Activated B cell treated with CpG ODN at 0.5 μM for 24 hours (primary cell): ENCODE measurements at regions not wholly inside any gene's neighbourhood (a gene's known extent, or its start where the extent isn't known, plus 50 kb on each side); places are given as distances from the start of the nearest gene placed in this dataset.

ENCODE experiments used
- ATAC-seq: fragments of 200-7000 bp; cut with Tn5 transposase; one replicate; pipeline ENCODE4 v1.10.0; 2021; ENCODE audit warnings: low read depth, mild to moderate bottlenecking, moderate library complexity
- CTCF ChIA-PET: fragments of 350-600 bp; sonication (Branson Sonifier 250); formaldehyde crosslinking; loops from one replicate; lab custom pipeline; 2021; ENCODE audit warnings: antibody characterized with exemption; lab: Charles Lee
- POLR2A ChIA-PET: fragments of 350-600 bp; sonication (Branson Sonifier 250); formaldehyde crosslinking; loops from one replicate; lab custom pipeline; 2021; ENCODE audit warnings: antibody characterized with exemption; lab: Charles Lee
- DNase-seq: peaks from one replicate; pipeline ENCODE4 v3.0.0; 2022
- H3K27ac Mint-ChIP-seq: one replicate; pipeline ENCODE4 v1.8.0; 2020; ENCODE audit warnings: mixed read lengths
- H3K27me3 Mint-ChIP-seq: one replicate; pipeline ENCODE4 v1.8.0; 2021; ENCODE audit warnings: mixed read lengths
- H3K36me3 Mint-ChIP-seq: one replicate; pipeline ENCODE4 v1.8.0; 2021; ENCODE audit warnings: low read depth, mixed read lengths
- H3K4me1 Mint-ChIP-seq: one replicate; pipeline ENCODE4 v1.8.0; 2021; ENCODE audit warnings: mixed read lengths
- H3K4me3 Mint-ChIP-seq: one replicate; pipeline ENCODE4 v1.8.0; 2020; ENCODE audit warnings: mild to moderate bottlenecking, mixed read lengths
- H3K9me3 Mint-ChIP-seq: one replicate; pipeline ENCODE4 v1.8.0; 2020; ENCODE audit warnings: mixed read lengths
- intact Hi-C: fragments of 100-400 bp; cut with micrococcal nuclease; formaldehyde crosslinking; loops from one replicate; pipeline ENCODE4 v1.15.1; 2024
- TF ChIP-seq, protein P1 (sequence below): fragments of 200-600 bp; IDR thresholded peaks from one replicate; pipeline ENCODE4 v1.8.0; 2022; ENCODE audit warnings: antibody characterized with exemption, mild to moderate bottlenecking

DNA sequence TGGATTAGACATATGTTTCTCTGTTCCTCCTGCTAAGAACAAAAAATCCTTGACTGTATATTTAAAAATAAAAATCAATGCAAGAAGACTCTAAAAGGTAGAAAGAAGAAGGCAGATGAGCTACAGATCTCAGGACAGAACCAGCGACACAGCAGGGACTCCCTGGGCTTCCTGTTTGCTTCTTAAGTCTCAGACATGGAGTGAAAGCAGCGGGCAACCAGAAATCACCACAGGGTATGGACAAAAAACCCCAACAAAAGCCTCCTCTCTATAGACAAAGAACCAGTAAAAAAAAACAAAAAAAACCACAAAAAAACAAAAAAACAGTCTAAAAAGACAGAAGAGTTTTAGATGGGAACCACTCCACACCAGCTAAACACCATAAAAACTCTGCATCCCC, 971.0 kb upstream of the GYPC start:
- ChIA-PET POLR2A (no interaction called here), CTCF (no interaction called here)
- Mint-ChIP-seq H3K36me3 (no peaks in the 10 kb centered on the region), H3K27me3 (no peaks in the 10 kb centered on the region), H3K9me3 (no peaks in the 10 kb centered on the region), H3K27ac (no peak overlapping the region), H3K4me1 (no peaks in the 10 kb centered on the region), H3K4me3 (no peak overlapping the region)
- no peak for DNase-seq
- no peak for ATAC-seq
- TF ChIP-seq, protein P1, sequence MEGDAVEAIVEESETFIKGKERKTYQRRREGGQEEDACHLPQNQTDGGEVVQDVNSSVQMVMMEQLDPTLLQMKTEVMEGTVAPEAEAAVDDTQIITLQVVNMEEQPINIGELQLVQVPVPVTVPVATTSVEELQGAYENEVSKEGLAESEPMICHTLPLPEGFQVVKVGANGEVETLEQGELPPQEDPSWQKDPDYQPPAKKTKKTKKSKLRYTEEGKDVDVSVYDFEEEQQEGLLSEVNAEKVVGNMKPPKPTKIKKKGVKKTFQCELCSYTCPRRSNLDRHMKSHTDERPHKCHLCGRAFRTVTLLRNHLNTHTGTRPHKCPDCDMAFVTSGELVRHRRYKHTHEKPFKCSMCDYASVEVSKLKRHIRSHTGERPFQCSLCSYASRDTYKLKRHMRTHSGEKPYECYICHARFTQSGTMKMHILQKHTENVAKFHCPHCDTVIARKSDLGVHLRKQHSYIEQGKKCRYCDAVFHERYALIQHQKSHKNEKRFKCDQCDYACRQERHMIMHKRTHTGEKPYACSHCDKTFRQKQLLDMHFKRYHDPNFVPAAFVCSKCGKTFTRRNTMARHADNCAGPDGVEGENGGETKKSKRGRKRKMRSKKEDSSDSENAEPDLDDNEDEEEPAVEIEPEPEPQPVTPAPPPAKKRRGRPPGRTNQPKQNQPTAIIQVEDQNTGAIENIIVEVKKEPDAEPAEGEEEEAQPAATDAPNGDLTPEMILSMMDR = no peak
- intact Hi-C loops = no loop called here

DNA sequence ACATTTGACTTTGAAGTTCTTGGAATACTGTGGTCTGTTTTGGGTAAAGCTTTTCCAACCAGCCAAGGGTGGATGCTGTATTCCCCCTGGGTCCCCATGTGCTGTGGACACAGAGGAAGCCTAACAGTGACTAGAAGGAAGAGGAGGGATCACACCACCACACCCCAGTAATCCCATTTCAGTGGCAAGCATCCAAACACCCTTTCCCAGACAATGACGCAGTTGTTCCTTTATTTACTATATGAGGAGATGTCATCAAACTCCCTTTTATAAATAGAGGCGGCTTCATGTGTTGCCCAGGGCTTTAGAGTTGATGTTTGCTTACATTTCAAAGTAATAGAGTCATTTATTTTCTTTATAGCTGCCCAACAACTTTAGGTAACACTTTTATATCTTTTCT, 959.4 kb upstream of the GYPC start:
- H3K27ac Mint-ChIP-seq = no peak overlapping the region
- intact Hi-C loops = no loop called here
- no peaks in the 10 kb centered on the region for H3K36me3 Mint-ChIP-seq
- ChIA-PET POLR2A (no interaction called here), CTCF (no interaction called here)
- DNase-seq (no peak), ATAC-seq (no peak)
- TF ChIP-seq, protein P1 = no peak
- no peaks in the 10 kb centered on the region for H3K27me3 Mint-ChIP-seq
- H3K4me3 Mint-ChIP-seq = no peak overlapping the region
- peaks cover 6% of the 10 kb centered on the region for H3K9me3 Mint-ChIP-seq
- no peaks in the 10 kb centered on the region for H3K4me1 Mint-ChIP-seq

DNA sequence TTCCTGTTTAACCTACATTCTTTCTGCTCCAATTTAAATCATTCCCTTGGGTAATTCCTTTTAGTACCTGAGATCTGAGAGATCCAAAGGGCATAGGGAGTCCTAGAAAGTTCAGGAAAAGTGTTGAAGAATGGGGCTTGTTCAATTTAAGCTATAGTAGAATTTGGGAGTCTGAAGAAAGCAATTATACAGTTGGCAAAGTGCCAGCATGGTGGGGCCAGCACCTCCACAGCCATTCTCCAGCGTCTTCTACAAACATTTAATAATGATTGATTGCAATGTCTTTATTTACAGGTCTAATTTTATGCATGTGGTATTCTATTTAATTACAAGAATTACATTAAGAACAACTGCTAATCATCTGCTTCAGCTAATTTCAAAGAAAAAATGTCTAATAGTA, 957.7 kb upstream of the GYPC start:
- Mint-ChIP-seq H3K4me3 (no peak overlapping the region), H3K36me3 (no peaks in the 10 kb centered on the region), H3K4me1 (no peaks in the 10 kb centered on the region), H3K27me3 (no peaks in the 10 kb centered on the region), H3K27ac (no peak overlapping the region), H3K9me3 (peaks cover 6% of the 10 kb centered on the region)
- intact Hi-C loops = no loop called here
- no peak for DNase-seq
- no peak for ATAC-seq
- TF ChIP-seq, protein P1 = no peak
- ChIA-PET CTCF (no interaction called here), POLR2A (no interaction called here)

DNA sequence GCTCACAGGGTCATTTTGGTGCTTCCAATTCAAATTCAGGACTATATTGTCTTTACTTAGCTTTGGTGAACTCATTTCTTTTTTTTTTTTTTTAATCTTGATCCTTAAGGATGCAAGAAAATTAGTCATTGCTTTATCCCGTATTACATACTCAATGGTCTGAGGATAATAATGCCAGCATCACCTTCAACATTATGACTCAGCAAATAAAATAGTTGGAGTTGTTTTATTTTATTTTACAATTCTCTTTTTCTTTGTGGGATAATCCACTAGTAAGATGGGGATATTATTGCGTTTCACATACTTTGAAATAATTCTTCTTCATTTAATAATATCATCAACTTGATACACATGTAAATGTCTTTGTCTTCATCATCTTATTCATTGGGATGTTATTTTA, 954.9 kb upstream of the GYPC start:
- intact Hi-C loops = no loop called here
- CTCF ChIA-PET = no interaction called here
- no peak overlapping the region for H3K4me3 Mint-ChIP-seq
- H3K27ac Mint-ChIP-seq = no peak overlapping the region
- no peaks in the 10 kb centered on the region for H3K36me3 Mint-ChIP-seq
- H3K27me3 Mint-ChIP-seq = no peaks in the 10 kb centered on the region
- POLR2A ChIA-PET = no interaction called here
- TF ChIP-seq, protein P1 = no peak
- no peak for DNase-seq
- no peak for ATAC-seq
- H3K9me3 Mint-ChIP-seq = peaks cover 6% of the 10 kb centered on the region
- no peaks in the 10 kb centered on the region for H3K4me1 Mint-ChIP-seq

DNA sequence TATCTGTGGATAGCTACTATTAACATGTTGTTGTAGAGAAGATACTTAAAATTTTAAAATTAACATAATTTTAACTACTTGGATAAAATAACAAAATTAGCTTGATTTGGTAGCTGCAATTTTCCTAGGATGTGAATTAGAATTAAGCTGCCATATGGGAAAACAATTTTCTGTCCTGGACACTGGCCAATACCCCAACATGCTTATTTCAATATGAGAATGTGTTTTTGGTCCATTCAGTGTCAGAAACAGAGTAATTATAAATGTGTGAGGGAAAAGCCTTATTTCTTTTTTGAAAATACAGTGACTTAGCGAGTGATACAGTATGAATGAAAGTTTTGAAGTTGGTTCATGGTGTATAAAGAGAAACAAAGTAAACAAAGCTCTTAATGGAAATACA, 948.3 kb upstream of the GYPC start:
- Mint-ChIP-seq H3K4me3 (no peak overlapping the region), H3K27me3 (no peaks in the 10 kb centered on the region), H3K9me3 (peaks cover 5% of the 10 kb centered on the region), H3K4me1 (no peaks in the 10 kb centered on the region), H3K36me3 (no peaks in the 10 kb centered on the region), H3K27ac (no peak overlapping the region)
- TF ChIP-seq, protein P1 = no peak
- no peak for DNase-seq
- CTCF ChIA-PET = no interaction called here
- intact Hi-C loops = no loop called here
- ATAC-seq = no peak
- POLR2A ChIA-PET = no interaction called here
